Heart right ventricle (tissue), 16 donors: ENCODE measurements at regions not wholly inside any gene's neighbourhood (a gene's known extent, or its start where the extent isn't known, plus 50 kb on each side); places are given as distances from the start of the nearest gene placed in this dataset.
"Not testable (repeated sequence)": the region's sequence is repeated elsewhere in the genome, so short reads cannot be mapped to it uniquely, and the experiment has no call there.

Source experiments
- ATAC-seq, 8 donors: fragments of 200-7000 bp; cut with Tn5 transposase; one replicate each; pipeline ENCODE4 v1.9.1; 2020; ENCODE audit warnings: mild to moderate bottlenecking in 8 of 8, moderate library complexity in 8 of 8, moderate number of reproducible peaks in 1 of 8
- DNase-seq, 2 donors: peaks; one replicate each; pipeline ENCODE4 v3.0.0-alpha.2; 2020
- H3K27ac ChIP-seq, 10 donors: fragments of 200-600 bp; sonication (generic) in 2 of 10; one replicate each; pipeline versions ENCODE4 v1.5.0 to v1.8.0; 2020 to 2022; ENCODE audit warnings: mild to moderate bottlenecking in 3 of 10
- H3K27me3 ChIP-seq, 7 donors: fragments of 200-600 bp; one replicate each; pipeline ENCODE4 v1.8.0; 2021 to 2022; ENCODE audit warnings: mild to moderate bottlenecking in 2 of 7
- H3K36me3 ChIP-seq, 9 donors: fragments of 200-600 bp; sonication (generic) in 1 of 9; one replicate each; pipeline versions ENCODE4 v1.5.0 to v1.8.0; 2020 to 2022; ENCODE audit warnings: mild to moderate bottlenecking in 2 of 9
- H3K4me1 ChIP-seq, 9 donors: fragments of 200-600 bp; sonication (generic) in 1 of 9; one replicate each; pipeline versions ENCODE4 v1.5.0 to v1.8.0; 2020 to 2022; ENCODE audit warnings: mild to moderate bottlenecking in 4 of 9
- H3K4me3 ChIP-seq, 10 donors: fragments of 200-600 bp; sonication (generic) in 2 of 10; one replicate each; pipeline versions ENCODE4 v1.5.0 to v1.8.0; 2020 to 2022; ENCODE audit warnings: mild to moderate bottlenecking in 7 of 10, moderate library complexity in 2 of 10
- H3K9me3 ChIP-seq, 11 donors: fragments of 200-600 bp in 10 of 11; sonication (generic) in 2 of 11; one replicate each; pipeline versions ENCODE4 v1.5.0 to v1.8.0; 2013 to 2022; ENCODE audit warnings: mild to moderate bottlenecking in 2 of 11, control low read depth in 1 of 11, moderate library complexity in 1 of 11
- WGBS, 2 donors: extraction: QIAGEN DNeasy Blood & Tissue Kit; methylation state at CpG; one replicate each; pipeline ENCODE4 v1.1.7; 2013; ENCODE audit warnings: inconsistent platforms in 1 of 2; 5-methylcytosine and 5-hydroxymethylcytosine counted together
- intact Hi-C, 10 donors: fragments of 100-400 bp; cut with DNase I; formaldehyde crosslinking; loops; one replicate each; pipeline versions ENCODE4 v1.11.1 to v1.14.2; 2022
- TF ChIP-seq, protein P1 (sequence below), 9 donors: fragments of 200-600 bp; sonication (generic) in 2 of 9; IDR thresholded peaks; one replicate each; pipeline versions ENCODE4 v1.5.0 to v1.8.0; 2021 to 2022; ENCODE audit warnings: antibody characterized with exemption in 9 of 9, mild to moderate bottlenecking in 5 of 9, moderate library complexity in 1 of 9
- donor health status: Arrhythmogenic right ventricular cardiomyopathy.
- donor health status: ischemic (EF 13 %, LVEDD 7.1; RV severe dilation, severe dysfunction).
- donor health status: healthy with polysubstance abuse.
- donor health status: DM: no; HTN: yes; CAD: no.
- donor health status: DM: no; HTN: no; CAD: no.
- donor health status: ischemic (EF 25% LVEDD 6.9; RV normal size, moderate dysfunction).
- donor health status: ischemic (EF 25% LVEDD 5.7; RV mildly dilated, moderate dysfunction).
- donor health status: healthy.
- donor health status: DM: yes; HTN: yes; CAD: no.
- donor health status: Ischemic cardiomyopathy.
- donor health status: ischemic (EF 35%, LVEDD 5.7; RV mildly dilated, moderate dysfunction).
- donor health status: nonischemic (EF 11% LVEDD 7.7; RV severe dilation, severe dysfunction).
- donor health status: DM: yes; HTN: yes; CAD: no.
- donor health status: PGD.
- donor health status: ischemic (EF 29% LVEDD 5.4; RV normal size, mild dysfunction).
- donor health status: nonischemic (EF 23%, LVEDD 6.1; RV moderate dilation, normal function).

DNA sequence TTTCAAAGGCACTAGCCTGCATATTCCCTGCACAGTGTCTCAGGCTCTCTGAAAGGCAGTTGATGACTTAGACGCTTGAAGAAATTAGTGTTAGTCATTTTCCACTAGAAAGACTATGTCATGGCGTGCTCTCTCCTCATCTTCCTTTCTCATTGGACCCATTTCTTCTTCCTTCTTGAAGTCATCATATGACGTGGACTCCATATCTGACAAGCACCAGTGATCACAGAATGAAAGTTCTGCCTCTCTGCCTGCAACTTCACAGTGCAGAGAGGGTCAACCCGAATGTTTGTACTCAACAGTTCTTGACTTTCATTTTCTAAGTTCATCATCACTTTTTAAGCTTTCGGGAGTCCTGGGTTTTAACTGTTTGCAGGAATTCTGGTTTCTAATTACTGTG, 63.7 kb upstream of the CYRIA start:
- 92 to 93% methylated on average over 5 of the region's 5 CpGs for WGBS, 2 donors
- ATAC-seq = no peak
- Histone ChIP-seq H3K27me3 (peaks cover 0 to 8% (median 0%) of the 10 kb centered on the region in 7 donors), H3K27ac (no peak overlapping the region), H3K4me1 (peaks cover 0 to 6% (median 0%) of the 10 kb centered on the region in 9 donors), H3K36me3 (no peaks in the 10 kb centered on the region), H3K9me3 (no peaks in the 10 kb centered on the region), H3K4me3 (no peak overlapping the region)
- TF ChIP-seq, protein P1, sequence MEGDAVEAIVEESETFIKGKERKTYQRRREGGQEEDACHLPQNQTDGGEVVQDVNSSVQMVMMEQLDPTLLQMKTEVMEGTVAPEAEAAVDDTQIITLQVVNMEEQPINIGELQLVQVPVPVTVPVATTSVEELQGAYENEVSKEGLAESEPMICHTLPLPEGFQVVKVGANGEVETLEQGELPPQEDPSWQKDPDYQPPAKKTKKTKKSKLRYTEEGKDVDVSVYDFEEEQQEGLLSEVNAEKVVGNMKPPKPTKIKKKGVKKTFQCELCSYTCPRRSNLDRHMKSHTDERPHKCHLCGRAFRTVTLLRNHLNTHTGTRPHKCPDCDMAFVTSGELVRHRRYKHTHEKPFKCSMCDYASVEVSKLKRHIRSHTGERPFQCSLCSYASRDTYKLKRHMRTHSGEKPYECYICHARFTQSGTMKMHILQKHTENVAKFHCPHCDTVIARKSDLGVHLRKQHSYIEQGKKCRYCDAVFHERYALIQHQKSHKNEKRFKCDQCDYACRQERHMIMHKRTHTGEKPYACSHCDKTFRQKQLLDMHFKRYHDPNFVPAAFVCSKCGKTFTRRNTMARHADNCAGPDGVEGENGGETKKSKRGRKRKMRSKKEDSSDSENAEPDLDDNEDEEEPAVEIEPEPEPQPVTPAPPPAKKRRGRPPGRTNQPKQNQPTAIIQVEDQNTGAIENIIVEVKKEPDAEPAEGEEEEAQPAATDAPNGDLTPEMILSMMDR (IDR thresholded peaks at IDR 0.05) = no peak
- DNase-seq = no peak
- intact Hi-C loops = no loop called here

- H3K4me1 ChIP-seq = peaks cover 0 to 6% (median 0%) of the 10 kb centered on the region in 9 donors
- ATAC-seq = no peak
- intact Hi-C loops = no loop called here
- no peak for DNase-seq
- H3K27ac ChIP-seq = no peak overlapping the region
- peaks cover 0 to 8% (median 0%) of the 10 kb centered on the region in 7 donors for H3K27me3 ChIP-seq
- H3K9me3 ChIP-seq = no peaks in the 10 kb centered on the region
- H3K36me3 ChIP-seq = no peaks in the 10 kb centered on the region
- WGBS, 2 donors = 70 to 78% methylated on average over 4 of the region's 4 CpGs
- TF ChIP-seq, protein P1 (IDR thresholded peaks at IDR 0.05) = no peak
- H3K4me3 ChIP-seq = no peak overlapping the region
Observed at GRCh38 chr2:16728351-16729136, 62.9 kb upstream of the CYRIA start.

GRCh38 chr2:16727849-16728248, 62.2 kb upstream of the CYRIA start:
- H3K27me3 ChIP-seq, H3K36me3 ChIP-seq, DNase-seq, H3K27ac ChIP-seq, ATAC-seq, intact Hi-C loops, H3K4me3 ChIP-seq, H3K9me3 ChIP-seq, H3K4me1 ChIP-seq: not testable (repeated sequence)
- WGBS, 2 donors = 51 to 56% methylated on average over 2 of the region's 2 CpGs

GRCh38 chr2:16727256-16727655, 61.6 kb upstream of the CYRIA start:
- H3K27ac ChIP-seq = no peak overlapping the region
- intact Hi-C loops = no loop called here
- peak in 1 of 2 donors; percentile 5 for DNase-seq
- peak in 5 of 8 donors; percentile 37 to 73 (median 38) for ATAC-seq
- peaks cover 0 to 12% (median 3%) of the 10 kb centered on the region in 7 donors for H3K27me3 ChIP-seq
- TF ChIP-seq, protein P1 (IDR thresholded peaks at IDR 0.05) = peak in 5 of 9 donors; percentile 23 to 45 (median 28)
- no peaks in the 10 kb centered on the region for H3K9me3 ChIP-seq
- peaks cover 0 to 6% (median 0%) of the 10 kb centered on the region in 9 donors for H3K4me1 ChIP-seq
- WGBS, 2 donors = 36 to 42% methylated on average over 4 of the region's 4 CpGs
- no peaks in the 10 kb centered on the region for H3K36me3 ChIP-seq
- no peak overlapping the region for H3K4me3 ChIP-seq

- TF ChIP-seq, protein P1 (IDR thresholded peaks at IDR 0.05) = no peak
- intact Hi-C loops = no loop called here
- H3K9me3 ChIP-seq = no peaks in the 10 kb centered on the region
- H3K4me3 ChIP-seq = no peak overlapping the region
- no peaks in the 10 kb centered on the region for H3K36me3 ChIP-seq
- H3K27me3 ChIP-seq = peaks cover 0 to 13% (median 3%) of the 10 kb centered on the region in 7 donors
- DNase-seq = no peak
- no peak for ATAC-seq
- WGBS, 2 donors = 94 to 97% methylated on average over 4 of the region's 4 CpGs
- no peak overlapping the region for H3K27ac ChIP-seq
- peaks cover 0 to 6% (median 0%) of the 10 kb centered on the region in 9 donors for H3K4me1 ChIP-seq
Observed at GRCh38 chr2:16726577-16726976, 60.9 kb upstream of the CYRIA start.
